HepG2 (cell line): ENCODE measurements at regions not wholly inside any gene's neighbourhood (a gene's known extent, or its start where the extent isn't known, plus 50 kb on each side); places are given as distances from the start of the nearest gene placed in this dataset.
"Not testable (repeated sequence)": the region's sequence is repeated elsewhere in the genome, so short reads cannot be mapped to it uniquely, and the experiment has no call there.

Source experiments
- ATAC-seq: fragments of 200-7000 bp; cut with Tn5 transposase; 3 replicates; pipeline ENCODE4 v1.9.1; 2020; ENCODE audit warnings: mild to moderate bottlenecking, moderate library complexity
- BruUV-seq: library from RNA; stranded (reverse); fragments of 400-500 nt; replicated peaks from 2 replicates; lab custom pipeline; 2021; lab: Mats Ljungman, UMichigan
- CTCF ChIA-PET: fragments of 300-600 bp; formaldehyde crosslinking; extraction: SDS; loops from one replicate; lab custom pipeline; 2021; ENCODE audit warnings: low total read pairs, inconsistent platforms, low intra/inter-chr PET ratio; lab: Yijun Ruan, JAX
- POLR2A ChIA-PET: fragments of 350-600 bp; sonication (Branson Sonifier 250); formaldehyde crosslinking; loops from one replicate; lab custom pipeline; 2020; ENCODE audit warnings: antibody characterized with exemption, inconsistent platforms; lab: Yijun Ruan, JAX
- DNase-seq: peaks from one replicate; pipeline ENCODE4 v3.0.0-alpha.2; 2015; ENCODE audit warnings: low spot score
- FAIRE-seq: peaks from 3 replicates; lab custom pipeline; 2011; peaks lifted over from hg19 to GRCh38; lab: Jason Lieb, UNC
- H2AFZ ChIP-seq: one replicate; pipeline ENCODE4 v1.6.1; 2011; ENCODE audit warnings: low read length, inconsistent platforms
- H3K27ac ChIP-seq: fragments of 300-600 bp; 3 replicates; pipeline ENCODE4 v1.8.0; 2011; ENCODE audit warnings: mixed run types, mild to moderate bottlenecking, mixed read lengths, low read length, inconsistent platforms; ENCODE audit not compliant: insufficient read depth; ENCODE audit errors: extremely low read length
- H3K27me3 ChIP-seq, 2 experiments: fragments of 200-600 bp in 1 of 2; 2 replicates in 1 of 2; 3 replicates in 1 of 2; pipeline versions ENCODE4 v1.6.0 to v1.8.0; 2011; ENCODE audit warnings: low read length in 2 of 2, mild to moderate bottlenecking in 2 of 2, moderate library complexity in 2 of 2, inconsistent platforms in 1 of 2; ENCODE audit not compliant: insufficient read depth in 2 of 2, control insufficient read depth in 1 of 2
- H3K36me3 ChIP-seq, 2 experiments: fragments of 200-600 bp in 1 of 2; replicated peaks in 1 of 2; 2 replicates in 1 of 2; 3 replicates in 1 of 2; pipeline versions ENCODE4 v1.5.1 to v1.8.0; 2011; ENCODE audit warnings: low read length in 2 of 2, inconsistent platforms in 1 of 2; ENCODE audit not compliant: insufficient read depth in 2 of 2, control insufficient read depth in 1 of 2
- H3K4me1 ChIP-seq: 2 replicates; pipeline ENCODE4 v1.5.1; 2012; ENCODE audit warnings: low read length, inconsistent platforms; ENCODE audit not compliant: insufficient read depth
- H3K4me2 ChIP-seq: 2 replicates; pipeline ENCODE4 v1.6.0; 2011; ENCODE audit warnings: low read depth, low read length, inconsistent platforms
- H3K4me3 ChIP-seq, 3 experiments: fragments of 200-600 bp in 1 of 3; sonication (generic), shearing (Covaris generic) in 1 of 3; replicated peaks in 1 of 3; 2 replicates each; pipeline ENCODE4 v1.5.1; 2011 to 2016; ENCODE audit warnings: low read length in 3 of 3, inconsistent platforms in 2 of 3, low read depth in 2 of 3, mild to moderate bottlenecking in 2 of 3, control low read depth in 1 of 3, mixed read lengths in 1 of 3; ENCODE audit not compliant: insufficient read depth in 1 of 3
- H3K79me2 ChIP-seq: one replicate; pipeline ENCODE4 v1.6.1; 2011; ENCODE audit warnings: low read length, inconsistent platforms; ENCODE audit not compliant: insufficient read depth
- H3K9ac ChIP-seq: 2 replicates; pipeline ENCODE4 v1.6.0; 2011; ENCODE audit warnings: mild to moderate bottlenecking, low read depth, low read length, inconsistent platforms; ENCODE audit not compliant: insufficient read depth
- H3K9me3 ChIP-seq: 2 replicates; pipeline ENCODE4 v1.5.1; 2012; ENCODE audit warnings: mild to moderate bottlenecking, low read length
- H4K20me1 ChIP-seq: 2 replicates; pipeline ENCODE4 v1.6.0; 2011; ENCODE audit warnings: inconsistent platforms, mild to moderate bottlenecking, low read length, moderate library complexity; ENCODE audit not compliant: insufficient read depth
- CEBPB ChIP-seq: IDR thresholded peaks from 2 replicates; pipeline ENCODE4 v1.6.1; 2011; ENCODE audit warnings: low read depth, low read length, improper control_type of control experiment, borderline replicate concordance
- ZNF747 ChIP-seq: sonication (generic); formaldehyde crosslinking; IDR thresholded peaks from 2 replicates; pipeline ENCODE4 v1.8.1; 2023; ENCODE audit warnings: missing genetic modification reagents, mild to moderate bottlenecking, borderline replicate concordance
- WGBS: methylation state at CpG from one replicate; pipeline ENCODE4 v1.1.6; 2017; ENCODE audit warnings: low lambda C conversion rate; 5-methylcytosine and 5-hydroxymethylcytosine counted together
- in situ Hi-C: cut with HindIII; loops from 2 replicates; pipeline ENCODE4 v1.10.0; 2017; ENCODE audit warnings: low pct_unique_long_range_greater_than_20kb; ENCODE audit not compliant: extremely low pct_ligation_motif_present
- intact Hi-C: fragments of 100-400 bp; cut with micrococcal nuclease; formaldehyde crosslinking; loops from one replicate; pipeline ENCODE4 v1.10.0; 2022; ENCODE audit not compliant: unreplicated experiment
- TF ChIP-seq, protein P1 (sequence below): sonication (generic); formaldehyde crosslinking; conservative IDR thresholded peaks from 2 replicates; pipeline ENCODE4 v1.8.0; 2022; ENCODE audit warnings: missing genetic modification reagents

DNA sequence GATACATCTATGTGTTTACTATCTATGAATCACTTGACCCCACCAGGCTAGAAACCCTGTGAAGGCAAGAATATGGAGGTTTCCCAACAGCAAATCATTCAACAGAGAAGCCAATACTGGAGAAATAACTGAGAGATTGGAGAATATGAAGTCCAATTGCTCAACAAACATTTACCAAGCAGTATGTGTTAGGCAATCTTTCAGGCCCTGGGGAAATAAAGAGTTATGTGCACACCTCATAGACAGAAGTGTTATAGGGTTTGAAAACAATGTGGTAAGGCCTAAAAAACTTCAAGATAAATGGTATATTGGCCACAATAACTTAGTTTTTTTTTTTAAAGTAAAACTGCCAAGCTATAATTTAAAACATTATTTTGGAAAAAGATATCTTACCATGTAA, 1245.8 kb downstream of the CDH11 start:
- DNase-seq (no peak), FAIRE-seq (no peak), ATAC-seq (no peak)
- Histone ChIP-seq H3K9ac (no peak overlapping the region), H3K27ac (no peak overlapping the region), H3K4me2 (no peak overlapping the region), H3K4me3 (no peak overlapping the region), H2AFZ (no peak overlapping the region), H3K9me3 (peaks cover 67% of the 10 kb centered on the region), H3K36me3 (no peaks in the 10 kb centered on the region), H4K20me1 (no peaks in the 10 kb centered on the region), H3K79me2 (no peaks in the 10 kb centered on the region), H3K4me1 (no peaks in the 10 kb centered on the region), H3K27me3 (no peaks in the 10 kb centered on the region)
- intact Hi-C loops, result no loop called here
- no TSS peak for BruUV-seq
- CTCF ChIA-PET, result no interaction called here
- POLR2A ChIA-PET, result no interaction called here
- 0 out of 2 replicates have a peak, but pooled peaks have one; percentile 12 for TF ChIP-seq CEBPB
- TF ChIP-seq, protein P1, sequence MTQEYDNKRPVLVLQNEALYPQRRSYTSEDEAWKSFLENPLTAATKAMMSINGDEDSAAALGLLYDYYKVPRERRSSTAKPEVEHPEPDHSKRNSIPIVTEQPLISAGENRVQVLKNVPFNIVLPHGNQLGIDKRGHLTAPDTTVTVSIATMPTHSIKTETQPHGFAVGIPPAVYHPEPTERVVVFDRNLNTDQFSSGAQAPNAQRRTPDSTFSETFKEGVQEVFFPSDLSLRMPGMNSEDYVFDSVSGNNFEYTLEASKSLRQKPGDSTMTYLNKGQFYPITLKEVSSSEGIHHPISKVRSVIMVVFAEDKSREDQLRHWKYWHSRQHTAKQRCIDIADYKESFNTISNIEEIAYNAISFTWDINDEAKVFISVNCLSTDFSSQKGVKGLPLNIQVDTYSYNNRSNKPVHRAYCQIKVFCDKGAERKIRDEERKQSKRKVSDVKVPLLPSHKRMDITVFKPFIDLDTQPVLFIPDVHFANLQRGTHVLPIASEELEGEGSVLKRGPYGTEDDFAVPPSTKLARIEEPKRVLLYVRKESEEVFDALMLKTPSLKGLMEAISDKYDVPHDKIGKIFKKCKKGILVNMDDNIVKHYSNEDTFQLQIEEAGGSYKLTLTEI (CRISPR knock-in tag), result no peak
- no peak for TF ChIP-seq ZNF747 (CRISPR knock-in tag)
- in situ Hi-C loops, result no loop called here

DNA sequence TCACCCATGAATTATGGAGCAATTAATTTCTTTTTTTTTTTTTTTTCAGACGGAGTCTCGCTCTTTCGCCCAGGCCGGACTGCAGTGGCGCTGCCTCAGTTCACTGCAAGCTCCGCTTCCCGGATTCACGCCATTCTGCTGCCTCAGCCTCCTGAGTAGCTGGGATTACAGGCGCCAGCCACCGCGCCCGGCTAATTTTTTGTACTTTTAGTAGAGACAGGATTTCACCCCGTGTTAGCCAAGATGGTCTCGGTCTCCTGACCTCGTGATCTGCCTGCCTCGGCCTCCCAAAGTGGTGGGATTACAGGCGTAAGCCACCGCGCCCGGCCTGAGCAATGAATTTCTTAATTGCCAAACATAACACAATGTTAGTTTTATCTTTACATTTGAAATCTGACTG, 1261.2 kb downstream of the CDH11 start:
- H3K4me2 ChIP-seq, H3K4me1 ChIP-seq, in situ Hi-C loops, H3K27ac ChIP-seq, H3K27me3 ChIP-seq, FAIRE-seq, POLR2A ChIA-PET, ATAC-seq, intact Hi-C loops, H3K36me3 ChIP-seq, H3K4me3 ChIP-seq, H3K79me2 ChIP-seq, CTCF ChIA-PET, DNase-seq, H3K9ac ChIP-seq, H4K20me1 ChIP-seq, H2AFZ ChIP-seq, BruUV-seq: not testable (repeated sequence)
- 39% methylated on average over 20 of the region's 20 CpGs for WGBS
- H3K9me3 ChIP-seq, result peaks cover 60% of the 10 kb centered on the region
